ENCODE measurements at regions not wholly inside any gene's neighbourhood (a gene's known extent, or its start where the extent isn't known, plus 50 kb on each side); places are given as distances from the start of the nearest gene placed in this dataset.
A peak's percentile ranks its signal among the peaks of the same experiment; 100 is the strongest.
"Not testable (repeated sequence)": the region's sequence is repeated elsewhere in the genome, so short reads cannot be mapped to it uniquely, and the experiment has no call there.

DNA sequence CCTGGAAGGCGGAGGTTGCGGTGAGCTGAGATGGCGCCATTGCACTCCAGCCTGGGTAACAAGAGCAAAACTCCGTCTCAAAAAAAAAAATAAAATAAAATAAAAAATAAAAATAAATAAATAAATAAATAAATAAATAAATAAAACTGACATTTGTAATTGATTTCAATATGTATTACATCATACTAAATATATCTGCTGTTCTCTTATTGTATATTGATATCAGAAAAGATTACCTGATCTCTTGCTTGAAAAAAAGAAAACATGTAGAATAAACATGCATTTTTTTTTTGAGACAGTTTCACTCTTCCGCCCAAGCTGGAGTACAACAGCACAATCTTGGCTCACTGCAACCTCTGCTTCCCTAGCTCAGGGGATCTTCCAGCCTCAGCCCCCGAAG, 81.0 kb upstream of the JARID2 start:
- H3K4me1 Mint-ChIP-seq, POLR2A ChIA-PET, ATAC-seq, H3K27me3 Mint-ChIP-seq, DNase-seq, H3K9me3 Mint-ChIP-seq, H3K27ac Mint-ChIP-seq, H3K36me3 Mint-ChIP-seq, H3K4me3 Mint-ChIP-seq: not testable (repeated sequence)

DNA sequence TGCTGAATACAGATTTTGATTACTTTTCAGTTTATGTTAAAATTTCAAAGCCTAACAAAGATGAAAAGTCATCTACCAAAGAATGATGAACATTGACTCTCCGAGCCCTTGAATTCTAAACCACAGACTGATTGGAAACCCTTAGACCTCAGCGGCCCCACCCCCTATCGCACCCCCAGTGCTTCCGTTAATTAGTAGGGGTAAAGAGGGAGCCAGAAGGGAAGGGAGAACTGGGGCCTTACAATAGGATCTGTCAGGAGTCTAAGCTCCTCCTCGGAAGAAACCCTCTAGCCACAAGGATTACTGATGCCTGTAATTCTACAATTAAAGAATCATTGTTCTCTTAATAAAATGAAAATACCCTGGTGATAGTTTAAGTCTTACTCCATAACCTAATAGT, 79.7 kb upstream of the JARID2 start:
- Mint-ChIP-seq H3K4me3 (no peak overlapping the region), H3K27me3 (no peaks in the 10 kb centered on the region), H3K4me1 (no peaks in the 10 kb centered on the region), H3K9me3 (no peaks in the 10 kb centered on the region), H3K36me3 (no peaks in the 10 kb centered on the region), H3K27ac (no peak overlapping the region)
- POLR2A ChIA-PET, result no interaction called here
- DNase-seq, result no peak
- ATAC-seq, result no peak

DNA sequence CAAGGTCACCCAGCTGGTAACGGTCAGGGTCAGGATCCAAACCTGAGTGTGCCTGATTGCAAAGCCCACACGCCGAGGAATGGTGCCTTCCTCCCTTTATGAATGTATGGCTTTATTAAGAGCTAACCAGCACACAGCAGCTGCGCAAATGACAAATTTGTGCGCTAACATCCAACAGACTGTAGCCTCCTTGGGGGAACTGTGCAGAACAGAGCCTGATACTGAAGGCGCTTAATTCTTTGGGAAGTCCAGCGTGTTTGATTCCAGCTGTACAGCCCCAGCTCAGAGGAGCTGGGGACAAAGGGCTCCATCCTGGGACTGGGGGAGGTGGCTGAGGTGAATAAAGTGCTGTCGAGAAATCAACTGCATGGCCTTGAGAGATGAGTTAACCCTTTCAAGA, 75.7 kb upstream of the JARID2 start:
- POLR2A ChIA-PET, result no interaction called here
- DNase-seq, result no peak
- Mint-ChIP-seq H3K4me3 (no peak overlapping the region), H3K4me1 (no peaks in the 10 kb centered on the region), H3K27ac (no peak overlapping the region), H3K9me3 (no peaks in the 10 kb centered on the region), H3K27me3 (no peaks in the 10 kb centered on the region), H3K36me3 (no peaks in the 10 kb centered on the region)
- no peak for ATAC-seq

DNA sequence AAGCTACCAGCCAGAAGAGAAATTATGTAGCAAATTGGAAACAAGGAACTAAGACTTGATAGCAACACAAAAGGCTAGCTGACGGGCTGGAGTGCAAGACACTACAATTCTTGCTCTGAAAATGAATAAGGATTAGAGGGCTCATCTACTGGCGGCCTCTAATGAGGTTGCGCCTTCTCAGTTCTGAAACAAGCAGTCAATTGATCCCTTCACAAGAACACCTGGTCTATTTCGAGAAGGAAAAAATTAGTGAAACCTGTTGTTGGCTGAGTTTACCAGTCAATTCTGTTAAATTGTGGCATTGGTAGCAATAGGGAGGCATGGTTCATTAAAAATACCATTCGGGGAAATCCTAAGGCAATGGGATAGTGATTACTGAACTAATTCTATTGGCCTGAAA, 74.8 kb upstream of the JARID2 start:
- ATAC-seq, result no peak

DNA sequence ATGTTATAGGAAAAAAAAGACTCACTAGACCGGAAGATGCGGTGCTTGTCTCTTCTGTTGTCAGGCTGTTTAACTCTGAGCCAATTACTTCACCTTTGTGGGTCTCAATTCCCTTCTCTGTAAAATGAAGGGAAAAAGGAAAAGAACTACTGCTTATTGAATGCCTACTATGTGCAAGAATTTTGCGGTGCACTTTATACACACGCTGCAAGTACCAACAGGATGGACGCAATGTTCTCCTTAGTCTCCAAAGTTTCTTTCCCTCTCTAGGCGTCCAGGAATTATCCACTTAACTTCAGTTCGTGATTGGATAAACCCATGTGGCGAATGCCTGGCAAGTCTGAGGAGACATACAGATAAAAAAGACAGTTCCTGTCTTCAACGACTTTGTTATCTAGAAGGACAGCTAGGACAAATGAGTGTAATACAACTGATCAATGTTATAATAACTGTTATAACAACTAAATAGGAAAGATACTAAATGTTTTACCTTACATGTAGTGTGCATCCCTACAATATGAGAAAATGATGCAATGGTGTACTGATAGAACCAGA, 69.0 kb upstream of the JARID2 start:
- H3K36me3 Mint-ChIP-seq, result no peaks in the 10 kb centered on the region
- DNase-seq, result no peak
- no peak overlapping the region for H3K4me3 Mint-ChIP-seq
- POLR2A ChIA-PET, result no interaction called here
- ATAC-seq, result no peak
- H3K27me3 Mint-ChIP-seq, result no peaks in the 10 kb centered on the region
- no peaks in the 10 kb centered on the region for H3K4me1 Mint-ChIP-seq
- H3K9me3 Mint-ChIP-seq, result no peaks in the 10 kb centered on the region
- H3K27ac Mint-ChIP-seq, result no peak overlapping the region

More for the DNA sequence above, 74.8 kb upstream of the JARID2 start:
- no peaks in the 10 kb centered on the region for H3K36me3 Mint-ChIP-seq
- DNase-seq, result no peak
- no peaks in the 10 kb centered on the region for H3K27me3 Mint-ChIP-seq
- no peak overlapping the region for H3K4me3 Mint-ChIP-seq
- no peaks in the 10 kb centered on the region for H3K4me1 Mint-ChIP-seq
- H3K27ac Mint-ChIP-seq, result no peak overlapping the region
- POLR2A ChIA-PET, result no interaction called here
- no peaks in the 10 kb centered on the region for H3K9me3 Mint-ChIP-seq

DNA sequence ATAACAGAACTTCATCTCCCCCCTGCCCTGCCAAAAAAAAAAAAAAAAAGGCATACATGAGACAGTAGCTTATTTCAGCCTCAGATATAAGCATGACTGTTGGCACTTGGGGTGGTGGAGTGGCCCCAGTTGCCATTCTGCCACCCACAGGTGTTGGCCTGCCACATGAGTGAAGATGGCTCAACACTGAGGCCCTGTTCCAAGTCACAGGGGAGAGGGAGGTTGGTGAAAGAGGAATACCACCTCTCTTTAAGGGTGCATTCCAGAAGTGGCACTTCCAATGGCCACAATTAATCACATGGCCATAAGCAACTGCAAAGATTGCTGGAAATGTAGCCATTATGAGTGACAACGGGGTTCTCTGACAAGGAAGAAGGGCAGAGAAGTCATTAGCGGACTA, 61.9 kb upstream of the JARID2 start:
- no peaks in the 10 kb centered on the region for H3K36me3 Mint-ChIP-seq
- no peaks in the 10 kb centered on the region for H3K9me3 Mint-ChIP-seq
- DNase-seq (no peak), ATAC-seq (no peak)
- H3K27ac Mint-ChIP-seq, result peak overlapping the region in 2 of 10 donors; percentile 4 to 49
- POLR2A ChIA-PET, result interaction anchor here (0.6 kb wide), 2 partner anchors 168 to 249 kb away, joined by 3 read pairs; no protein-coding TSS in a partner anchor
- H3K4me1 Mint-ChIP-seq, result peaks cover 6 to 14% (median 12%) of the 10 kb centered on the region in 4 donors
- H3K27me3 Mint-ChIP-seq, result no peaks in the 10 kb centered on the region
- H3K4me3 Mint-ChIP-seq, result no peak overlapping the region

DNA sequence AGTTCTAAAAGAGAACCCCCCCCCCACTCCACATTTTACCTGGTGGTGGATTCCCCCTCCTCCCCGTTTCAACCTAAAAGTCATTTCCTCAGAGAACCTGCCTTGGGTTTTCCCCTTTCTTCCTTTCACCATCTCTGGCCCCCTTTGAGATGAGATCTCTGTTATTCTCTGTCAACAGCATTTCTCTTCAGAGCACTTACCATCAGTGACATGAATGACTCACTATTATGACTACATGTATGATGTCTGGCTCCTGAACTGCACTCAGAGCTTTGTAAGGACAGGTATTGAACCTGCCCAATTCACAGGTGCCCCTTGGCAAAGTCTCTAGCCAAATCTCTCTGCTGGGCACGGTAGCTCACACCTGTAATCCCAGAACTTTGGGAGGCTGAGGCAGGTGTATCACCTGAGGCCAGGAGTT, 61.4 kb upstream of the JARID2 start:
- Mint-ChIP-seq H3K4me1 (peaks cover 6 to 14% (median 12%) of the 10 kb centered on the region in 4 donors), H3K9me3 (no peaks in the 10 kb centered on the region), H3K4me3 (peak overlapping the region in 1 of 10 donors; percentile 15), H3K36me3 (no peaks in the 10 kb centered on the region), H3K27ac (peak overlapping the region in 5 of 10 donors; percentile 7 to 95 (median 68)), H3K27me3 (no peaks in the 10 kb centered on the region)
- POLR2A ChIA-PET, result interaction anchor here (0.6 kb wide), 2 partner anchors 168 to 248 kb away, joined by 3 read pairs; no protein-coding TSS in a partner anchor
- peak in 3 of 10 donors; percentile 1 to 23 (median 3) for DNase-seq
- peak; percentile 75 to 86 for ATAC-seq

DNA sequence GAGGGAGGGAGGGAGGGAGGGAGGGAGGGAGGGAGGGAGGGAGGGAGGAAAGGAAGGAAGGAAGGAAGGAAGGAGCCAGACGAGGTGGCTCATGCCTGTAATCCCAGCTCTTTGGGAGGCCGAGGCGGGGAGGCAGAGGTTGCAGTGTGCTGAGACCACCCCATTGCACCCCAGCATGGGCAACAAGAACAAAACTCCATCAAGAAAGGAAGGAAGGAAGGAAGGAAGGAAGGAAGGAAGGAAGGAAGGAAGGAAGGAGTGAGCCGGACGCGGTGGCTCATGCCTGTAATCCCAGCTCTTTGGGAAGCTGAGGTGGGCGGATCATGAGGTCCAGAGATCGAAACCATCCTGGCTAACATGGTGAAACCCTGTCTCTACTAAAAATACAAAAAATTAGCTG, 60.8 kb upstream of the JARID2 start:
- H3K36me3 Mint-ChIP-seq, H3K9me3 Mint-ChIP-seq, DNase-seq, H3K27me3 Mint-ChIP-seq, H3K27ac Mint-ChIP-seq, ATAC-seq, H3K4me3 Mint-ChIP-seq, POLR2A ChIA-PET: not testable (repeated sequence)
- peaks cover 6 to 14% (median 12%) of the 10 kb centered on the region in 4 donors for H3K4me1 Mint-ChIP-seq

DNA sequence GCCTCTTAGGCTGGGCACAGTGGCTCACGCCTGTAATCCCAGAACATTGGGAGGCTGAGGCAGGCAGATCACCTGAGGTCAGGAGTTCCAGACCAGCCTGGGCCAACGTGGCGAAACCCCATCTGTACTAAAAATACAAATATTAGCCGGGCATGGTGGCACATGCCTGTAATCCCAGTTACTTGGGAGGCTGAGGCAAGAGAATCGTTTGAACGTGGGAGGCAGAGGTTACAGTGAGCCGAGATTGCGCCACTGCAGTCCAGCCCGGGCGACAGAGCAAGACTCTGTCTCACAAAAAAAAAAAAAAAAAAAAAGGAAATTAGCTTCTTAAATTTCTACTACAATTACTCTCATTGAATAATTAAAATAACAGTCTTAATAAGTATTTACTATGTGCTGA, 52.4 kb upstream of the JARID2 start:
- H3K36me3 Mint-ChIP-seq, H3K9me3 Mint-ChIP-seq, DNase-seq, ATAC-seq, H3K4me1 Mint-ChIP-seq, H3K4me3 Mint-ChIP-seq, H3K27me3 Mint-ChIP-seq, H3K27ac Mint-ChIP-seq: not testable (repeated sequence)
- POLR2A ChIA-PET, result interaction anchor here (0.7 kb wide), 1 partner anchor 964 kb away, joined by 6 read pairs; no protein-coding TSS in a partner anchor

DNA sequence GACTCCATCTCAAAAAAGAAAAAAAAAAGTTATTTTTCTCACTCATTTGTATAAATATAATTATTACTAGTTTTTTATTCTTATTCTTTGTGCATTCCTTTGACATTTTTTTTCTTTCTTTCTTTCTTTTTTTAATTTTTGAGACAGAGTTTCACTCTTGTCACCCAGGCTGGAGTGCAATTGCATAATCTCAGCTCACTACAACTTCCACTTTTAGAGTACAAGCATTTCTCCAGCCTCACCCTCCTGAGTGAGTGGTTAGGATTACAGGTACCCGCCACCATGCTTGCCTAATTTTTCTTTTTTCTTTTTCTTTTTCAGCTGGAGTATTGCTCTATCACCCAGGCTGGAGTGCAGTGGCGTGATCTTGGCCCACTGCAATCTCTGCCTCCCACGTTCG, 51.4 kb upstream of the JARID2 start:
- peaks cover 0 to 4% (median 0%) of the 10 kb centered on the region in 5 donors for H3K27me3 Mint-ChIP-seq
- no peak for ATAC-seq
- no peak for DNase-seq
- H3K4me1 Mint-ChIP-seq, result peaks cover 0 to 2% (median 0%) of the 10 kb centered on the region in 4 donors
- H3K27ac Mint-ChIP-seq, result no peak overlapping the region
- no peaks in the 10 kb centered on the region for H3K9me3 Mint-ChIP-seq
- H3K4me3 Mint-ChIP-seq, result no peak overlapping the region
- POLR2A ChIA-PET, result no interaction called here
- H3K36me3 Mint-ChIP-seq, result no peaks in the 10 kb centered on the region

Data from naive thymus-derived CD8-positive, alpha-beta T cell (primary cell).